Stimulated activated CD4-positive, alpha-beta T cell treated with anti-CD3 and anti-CD28 coated beads, Interleukin-2, amount 100 ng/mL, for 24 hours (primary cell): ENCODE measurements at regions not wholly inside any gene's neighbourhood (a gene's known extent, or its start where the extent isn't known, plus 50 kb on each side); places are given as distances from the start of the nearest gene placed in this dataset.

Source experiments
- DNase-seq, 2 donors: peaks; one replicate each; pipeline ENCODE4 v3.0.0-alpha.2; 2020

- no peak for DNase-seq
Measured at GRCh38 chr6:33862536-33862935, 58.7 kb upstream of the MLN start.

- no peak for DNase-seq
Measured at GRCh38 chr6:33861722-33862121, 57.9 kb upstream of the MLN start.

GRCh38 chr6:33860706-33861474 is 57.1 kb upstream of the MLN start:
- no peak for DNase-seq

GRCh38 chr6:33860006-33860405 is 56.2 kb upstream of the MLN start:
- DNase-seq, result no peak

- no peak for DNase-seq
Measured at GRCh38 chr6:33858804-33859505, 55.2 kb upstream of the MLN start.

GRCh38 chr6:33857932-33858475 is 54.2 kb upstream of the MLN start:
- DNase-seq, result no peak

GRCh38 chr6:33857093-33857931 is 53.5 kb upstream of the MLN start:
- no peak for DNase-seq

- DNase-seq, result peak; percentile 65 to 77
Measured at GRCh38 chr6:33856655-33857054, 52.9 kb upstream of the MLN start.

- no peak for DNase-seq
Measured at GRCh38 chr6:33856031-33856590, 52.3 kb upstream of the MLN start.

GRCh38 chr6:33854572-33855030 is 50.8 kb upstream of the MLN start:
- DNase-seq, result no peak

- DNase-seq, result no peak
Measured at GRCh38 chr6:33853736-33854135, 49.9 kb upstream of the MLN start.
